HG02642 (cell line): ENCODE measurements at regions not wholly inside any gene's neighbourhood (a gene's known extent, or its start where the extent isn't known, plus 50 kb on each side); places are given as distances from the start of the nearest gene placed in this dataset.
"Not testable (repeated sequence)": the region's sequence is repeated elsewhere in the genome, so short reads cannot be mapped to it uniquely, and the experiment has no call there.

ENCODE experiments used
- ATAC-seq: cut with Tn5 transposase; IDR thresholded peaks from one replicate; pipeline ENCODE4 v1.9.1; 2021; ENCODE audit warnings: mild to moderate bottlenecking; ENCODE audit not compliant: unreplicated experiment, poor library complexity

GRCh38 chr6:51049288-51049982, 230.8 kb downstream of the TFAP2B start:
- ATAC-seq: no peak

GRCh38 chr6:51049983-51050877, 231.6 kb downstream of the TFAP2B start:
- ATAC-seq: no peak

GRCh38 chr6:51052716-51053115, 234.0 kb downstream of the TFAP2B start:
- not testable (repeated sequence) for ATAC-seq

DNA sequence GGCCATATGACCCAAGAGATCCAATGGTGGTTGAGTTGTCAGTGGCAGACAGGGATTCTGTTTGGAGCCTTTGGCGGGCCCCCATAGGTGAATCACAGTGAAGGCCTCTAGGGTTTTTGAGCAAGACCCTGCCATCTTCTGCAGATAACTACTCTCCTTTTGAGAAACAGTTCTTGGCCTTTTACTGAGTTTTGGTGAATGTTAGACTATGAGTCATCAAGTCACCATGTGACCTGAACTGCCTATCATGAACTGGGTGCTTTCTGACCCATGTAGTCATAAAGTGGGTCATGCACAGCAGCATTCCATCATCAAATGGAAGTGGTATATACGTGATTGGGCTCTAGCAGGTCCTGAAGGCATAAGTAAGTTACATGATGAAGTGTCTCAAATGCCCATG, 236.6 kb downstream of the TFAP2B start:
- ATAC-seq: not testable (repeated sequence)

DNA sequence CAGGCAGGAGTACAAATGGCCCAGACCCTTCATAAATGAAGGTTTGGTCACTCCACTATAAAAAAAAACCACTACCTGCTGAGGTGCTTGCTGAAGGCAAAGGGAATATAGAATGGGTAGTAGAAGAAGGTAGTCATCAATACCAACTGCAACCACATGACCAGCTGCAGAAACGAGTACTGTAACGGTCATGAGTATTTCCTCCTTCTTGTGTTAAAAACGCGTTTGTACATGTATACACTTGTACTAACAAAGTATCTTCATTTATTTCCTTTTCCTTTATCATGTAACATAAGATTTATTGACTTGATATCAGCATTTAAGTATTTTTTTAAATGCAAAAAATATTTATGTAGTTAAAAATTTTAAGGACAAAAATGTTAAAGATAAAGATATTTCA, 238.6 kb downstream of the TFAP2B start:
- no peak for ATAC-seq

DNA sequence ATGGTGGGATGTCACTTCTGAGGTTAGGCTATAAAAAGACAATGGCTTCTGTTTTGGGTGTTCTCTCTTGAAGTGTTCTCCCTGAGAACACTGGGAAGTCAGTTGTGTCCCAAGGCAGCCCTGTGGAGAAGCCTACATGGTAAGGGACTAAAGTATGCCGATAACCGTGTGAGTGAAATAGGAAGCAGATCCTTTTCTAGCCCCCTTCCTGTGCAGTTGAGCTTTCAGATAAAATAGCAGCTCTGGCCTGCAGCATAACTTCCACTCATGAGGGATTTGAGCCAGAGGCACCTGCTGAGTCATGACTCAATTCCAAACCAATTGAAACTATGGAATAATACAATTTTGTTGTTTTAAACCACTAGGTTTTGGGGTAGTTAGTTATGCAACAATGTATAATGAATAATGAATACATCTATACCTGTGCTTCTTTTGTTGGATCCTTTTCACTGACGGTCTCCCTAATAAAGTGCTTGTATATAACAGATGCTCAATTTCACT, 241.6 kb downstream of the TFAP2B start:
- no peak for ATAC-seq

DNA sequence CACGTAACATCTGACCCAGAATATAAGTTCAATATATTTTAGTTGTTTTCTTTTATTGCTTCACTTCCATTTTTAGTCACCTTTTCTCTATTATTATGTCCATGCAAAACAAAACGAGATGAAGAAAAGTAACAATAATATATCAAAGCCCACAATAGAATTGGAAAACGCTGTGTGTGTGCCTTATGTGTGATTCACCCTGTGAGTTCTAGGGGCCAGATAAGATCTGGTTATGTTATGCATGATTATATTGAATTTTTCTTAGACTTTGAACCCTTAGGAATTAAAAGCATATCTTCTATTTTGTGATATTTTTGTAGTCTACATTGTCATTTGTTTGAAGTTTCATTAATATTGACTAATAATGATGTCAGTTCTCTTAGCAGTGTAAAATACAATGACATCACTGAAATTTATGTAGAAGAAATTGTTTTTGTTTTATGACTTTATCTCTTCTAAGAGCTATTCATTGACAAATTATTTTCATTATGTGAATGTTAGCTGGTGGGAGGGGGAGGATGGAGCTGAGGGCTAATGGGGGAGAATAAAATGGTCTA, 243.6 kb downstream of the TFAP2B start:
- ATAC-seq: no peak

DNA sequence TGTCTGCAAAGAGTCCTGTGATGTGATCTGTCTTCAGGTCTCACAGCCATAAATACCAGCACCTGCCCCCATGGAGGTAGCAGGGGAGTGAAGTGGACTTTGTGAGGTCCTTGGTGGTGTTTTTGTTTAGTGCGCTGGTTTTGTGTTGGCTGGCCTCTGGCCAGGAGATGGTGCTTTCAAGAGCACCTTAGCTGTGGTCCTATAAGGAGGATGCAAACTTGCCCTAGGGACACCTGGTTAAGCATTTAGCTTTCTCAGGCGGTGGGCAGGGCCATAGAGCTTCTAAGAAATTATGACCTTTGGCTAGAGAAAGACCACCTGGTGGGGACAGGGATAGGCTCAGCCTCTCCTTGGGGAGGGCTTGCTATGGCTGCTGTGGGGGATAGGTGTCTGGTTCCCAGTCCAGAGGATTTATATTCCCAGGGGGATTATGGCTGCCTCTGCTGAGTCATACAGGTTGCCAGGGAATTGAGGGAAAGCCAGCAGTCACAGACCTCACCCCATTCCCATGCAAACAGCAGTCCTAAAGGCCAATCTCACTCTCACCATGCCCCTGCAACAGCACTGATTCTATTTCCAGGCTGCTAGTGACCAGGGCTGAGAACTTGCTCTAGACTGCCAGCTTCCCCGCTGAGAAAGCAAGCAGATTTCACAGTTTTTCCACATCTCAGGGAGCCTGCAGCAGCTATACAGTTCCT, 259.3 kb downstream of the TFAP2B start:
- ATAC-seq: no peak

- no peak for ATAC-seq
Measured at GRCh38 chr6:51090343-51090742, 271.7 kb downstream of the TFAP2B start.

- ATAC-seq: no peak
Measured at GRCh38 chr6:51093871-51094270, 275.2 kb downstream of the TFAP2B start.

GRCh38 chr6:51094271-51094670, 275.6 kb downstream of the TFAP2B start:
- no peak for ATAC-seq

DNA sequence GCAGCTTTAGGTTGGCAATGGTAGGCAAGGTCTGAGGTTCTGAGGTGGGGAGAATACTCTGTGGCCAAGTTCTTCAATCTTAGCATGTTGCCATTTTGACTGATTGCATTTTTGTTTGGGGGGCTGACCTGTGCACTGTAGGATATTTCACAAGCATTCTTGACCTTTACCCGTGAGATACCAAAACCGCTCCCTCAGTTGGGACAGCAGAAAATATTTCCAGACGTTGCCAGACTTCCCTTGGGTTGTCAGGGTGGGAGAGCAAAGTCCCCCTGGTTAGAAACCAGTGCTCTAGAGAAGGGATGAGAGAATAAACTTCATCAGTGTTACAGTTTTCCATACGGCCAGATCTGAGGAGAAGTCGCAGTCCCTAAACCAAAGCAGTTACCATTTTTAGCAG, 279.6 kb downstream of the TFAP2B start:
- ATAC-seq: no peak

DNA sequence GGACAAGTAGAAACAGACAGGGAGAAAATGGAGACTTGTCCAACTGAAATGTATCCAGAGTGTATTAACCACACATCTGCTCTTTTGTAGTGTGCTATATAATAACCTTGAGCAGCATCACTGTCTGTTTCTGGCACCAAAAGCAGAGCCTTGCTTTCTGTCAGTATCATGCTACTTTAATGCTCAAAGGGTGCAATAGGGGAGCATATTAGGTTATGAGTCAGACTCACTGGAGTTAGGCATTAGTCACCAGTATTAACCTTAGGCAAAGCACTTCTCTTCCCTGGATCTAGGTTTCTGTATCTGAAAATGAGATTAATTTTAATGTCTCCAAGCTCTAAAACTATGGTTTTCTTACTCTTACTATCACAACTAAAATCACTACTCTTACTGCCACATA, 280.1 kb downstream of the TFAP2B start:
- no peak for ATAC-seq

DNA sequence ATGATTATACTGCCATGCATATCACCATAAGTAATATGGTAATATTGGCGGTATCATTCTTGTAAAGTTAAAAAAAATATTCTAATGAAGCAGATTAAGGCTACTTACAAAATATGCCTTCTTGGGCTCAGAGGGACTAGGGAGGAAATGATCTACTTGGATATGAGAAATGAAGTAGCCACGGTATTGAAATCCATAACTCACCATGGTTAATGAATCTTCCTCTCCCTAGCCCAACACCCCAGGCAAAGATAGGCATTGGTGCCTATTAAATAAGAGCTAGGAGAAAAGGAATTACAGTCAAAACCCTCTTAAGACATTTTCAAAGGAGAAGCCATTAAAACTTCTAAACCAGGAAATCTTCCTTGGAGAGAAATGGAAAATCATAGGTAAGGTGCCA, 280.5 kb downstream of the TFAP2B start:
- no peak for ATAC-seq

GRCh38 chr6:51105357-51105756, 286.7 kb downstream of the TFAP2B start:
- ATAC-seq: no peak

- ATAC-seq: no peak
Measured at GRCh38 chr6:51107769-51108203, 289.1 kb downstream of the TFAP2B start.

- ATAC-seq: no peak
Measured at GRCh38 chr6:51108563-51109234, 290.0 kb downstream of the TFAP2B start.

- no peak for ATAC-seq
Measured at GRCh38 chr6:51112731-51113130, 294.1 kb downstream of the TFAP2B start.

DNA sequence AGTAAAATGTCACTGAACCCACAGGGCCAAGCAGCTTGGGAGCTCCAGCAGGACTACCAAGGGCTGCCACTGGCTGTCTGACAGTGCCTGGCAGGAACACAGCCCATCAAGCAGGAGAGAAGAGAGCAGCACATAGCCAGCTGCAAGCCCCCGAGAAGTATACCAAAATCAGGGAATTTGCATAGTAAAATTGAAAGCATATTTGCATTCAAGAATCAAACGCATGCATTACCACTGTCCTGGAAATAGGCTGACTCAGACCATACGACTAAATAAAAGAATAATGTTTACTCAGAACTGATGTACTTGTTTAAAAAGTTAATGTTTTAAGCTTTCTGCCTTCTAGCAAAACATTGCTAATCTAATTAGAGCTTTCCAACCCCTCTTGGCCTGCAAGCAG, 298.1 kb downstream of the TFAP2B start:
- no peak for ATAC-seq

DNA sequence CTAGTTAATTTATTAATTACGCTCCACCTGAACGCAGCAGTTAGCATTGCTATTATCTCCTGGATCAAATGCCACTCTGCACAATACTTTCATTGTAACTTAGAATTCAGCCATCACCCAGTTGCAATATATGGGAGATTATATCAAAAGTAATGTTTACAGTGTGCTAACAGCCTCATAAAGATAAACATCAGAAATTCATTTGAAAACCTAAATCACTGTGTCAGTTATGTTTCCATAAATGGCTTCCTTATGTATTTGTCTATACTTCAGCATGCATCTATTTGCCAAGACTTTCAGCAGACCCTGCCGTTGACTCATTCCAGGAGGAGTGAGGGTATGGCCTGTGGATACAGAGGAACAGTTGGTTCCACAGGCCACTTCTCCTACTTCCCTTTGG, 300.1 kb downstream of the TFAP2B start:
- ATAC-seq: no peak
